Hepatocyte (in vitro differentiated cells): ENCODE measurements at regions not wholly inside any gene's neighbourhood (a gene's known extent, or its start where the extent isn't known, plus 50 kb on each side); places are given as distances from the start of the nearest gene placed in this dataset.
A peak's percentile ranks its signal among the peaks of the same experiment; 100 is the strongest.

ENCODE experiments used
- DNase-seq: peaks from one replicate; pipeline ENCODE4 v3.0.0-alpha.2; 2016; ENCODE audit warnings: low spot score
- H2AFZ ChIP-seq: fragments of 200-600 bp; sonication (generic); 2 replicates; pipeline ENCODE4 v1.6.0; 2016; ENCODE audit warnings: antibody characterized with exemption, mild to moderate bottlenecking
- H3K27ac ChIP-seq: fragments of 200-600 bp; sonication (generic); 2 replicates; pipeline ENCODE4 v1.5.1; 2016; ENCODE audit warnings: mild to moderate bottlenecking
- H3K27me3 ChIP-seq: fragments of 200-600 bp; sonication (generic); 2 replicates; pipeline ENCODE4 v1.6.1; 2016
- H3K36me3 ChIP-seq: fragments of 200-600 bp; sonication (generic); replicated peaks from 2 replicates; pipeline ENCODE4 v1.5.1; 2016; ENCODE audit warnings: low read depth; ENCODE audit not compliant: insufficient read depth
- H3K4me1 ChIP-seq: fragments of 200-600 bp; sonication (generic); 2 replicates; pipeline ENCODE4 v1.5.1; 2016; ENCODE audit warnings: mild to moderate bottlenecking, moderate library complexity; ENCODE audit not compliant: insufficient read depth
- H3K4me2 ChIP-seq: fragments of 200-600 bp; sonication (generic); 2 replicates; pipeline ENCODE4 v1.6.0; 2016
- H3K4me3 ChIP-seq: fragments of 200-600 bp; sonication (generic); 2 replicates; pipeline ENCODE4 v1.5.1; 2016; ENCODE audit warnings: mild to moderate bottlenecking
- H3K79me2 ChIP-seq: fragments of 200-600 bp; sonication (generic); 2 replicates; pipeline ENCODE4 v1.6.0; 2017; ENCODE audit warnings: mild to moderate bottlenecking
- H3K9me2 ChIP-seq: fragments of 200-600 bp; sonication (generic); replicated peaks from 2 replicates; pipeline ENCODE4 v1.6.0; 2017; ENCODE audit warnings: mild to moderate bottlenecking; ENCODE audit not compliant: insufficient read depth
- H3K9me3 ChIP-seq: fragments of 200-600 bp; sonication (generic); 2 replicates; pipeline ENCODE4 v1.5.1; 2016; ENCODE audit warnings: low read depth, mild to moderate bottlenecking
- H4K20me1 ChIP-seq: fragments of 200-600 bp; sonication (generic); 2 replicates; pipeline ENCODE4 v1.6.0; 2016; ENCODE audit warnings: mild to moderate bottlenecking; ENCODE audit not compliant: insufficient read depth, poor library complexity, severe bottlenecking
- CTCF ChIP-seq: fragments of 200-600 bp; sonication (generic); IDR thresholded peaks from 2 replicates; pipeline ENCODE4 v1.5.1; 2016; ENCODE audit warnings: antibody characterized with exemption, mild to moderate bottlenecking; ENCODE audit not compliant: poor library complexity
- EZH2 ChIP-seq: fragments of 200-600 bp; sonication (generic); IDR thresholded peaks from 2 replicates; pipeline ENCODE4 v1.6.1; 2016; ENCODE audit warnings: antibody characterized with exemption, mild to moderate bottlenecking, borderline replicate concordance
- EZH2phosphoT487 ChIP-seq: fragments of 200-600 bp; sonication (generic); IDR thresholded peaks from one replicate; pipeline ENCODE4 v1.6.1; 2018; ENCODE audit warnings: antibody characterized with exemption, mild to moderate bottlenecking, low read depth, moderate library complexity; ENCODE audit not compliant: unreplicated experiment, severe bottlenecking
- WGBS: methylation state at CpG from one replicate; pipeline ENCODE4 v1.1.6; 2016; ENCODE audit warnings: low lambda C conversion rate; ENCODE audit errors: missing lambda C conversion rate; 5-methylcytosine and 5-hydroxymethylcytosine counted together

GRCh38 chr10:21175797-21176196 lies 278.7 kb upstream of the NEBL start:
- H3K4me1 ChIP-seq, result no peaks in the 10 kb centered on the region
- no peaks in the 10 kb centered on the region for H3K9me2 ChIP-seq
- no peak overlapping the region for H3K4me2 ChIP-seq
- 77% methylated on average over 4 of the region's 4 CpGs for WGBS
- no peaks in the 10 kb centered on the region for H4K20me1 ChIP-seq
- H2AFZ ChIP-seq, result no peak overlapping the region
- H3K36me3 ChIP-seq, result no peaks in the 10 kb centered on the region
- no peak for DNase-seq
- H3K4me3 ChIP-seq, result no peak overlapping the region
- no peak overlapping the region for H3K27ac ChIP-seq
- H3K79me2 ChIP-seq, result no peaks in the 10 kb centered on the region
- H3K9me3 ChIP-seq, result no peaks in the 10 kb centered on the region
- H3K27me3 ChIP-seq, result peaks cover 7% of the 10 kb centered on the region
- TF ChIP-seq EZH2 (no peak), CTCF (no peak), EZH2phosphoT487 (no peak)

GRCh38 chr10:21174715-21175495 lies 277.8 kb upstream of the NEBL start:
- WGBS, result 24% methylated on average over 33 of the region's 33 CpGs
- no peaks in the 10 kb centered on the region for H3K79me2 ChIP-seq
- no peaks in the 10 kb centered on the region for H3K9me3 ChIP-seq
- H3K9me2 ChIP-seq, result no peaks in the 10 kb centered on the region
- H3K4me1 ChIP-seq, result peaks cover 3% of the 10 kb centered on the region
- peak overlapping the region; percentile 99 for H3K4me2 ChIP-seq
- no peak for DNase-seq
- TF ChIP-seq CTCF, result no peak
- no peaks in the 10 kb centered on the region for H4K20me1 ChIP-seq
- H3K27me3 ChIP-seq, result peaks cover 7% of the 10 kb centered on the region
- no peaks in the 10 kb centered on the region for H3K36me3 ChIP-seq
- peak overlapping the region; percentile 63 for H3K4me3 ChIP-seq
- H3K27ac ChIP-seq, result peak overlapping the region; percentile 60
- peak overlapping the region; percentile 94 for H2AFZ ChIP-seq

GRCh38 chr10:21173802-21174714 lies 276.9 kb upstream of the NEBL start:
- peak overlapping the region; percentile 94 for H2AFZ ChIP-seq

More at GRCh38 chr10:21173802-21174714, 276.9 kb upstream of the NEBL start:
- Histone ChIP-seq H3K4me1 (peaks cover 3% of the 10 kb centered on the region), H3K9me2 (no peaks in the 10 kb centered on the region), H3K27me3 (peaks cover 7% of the 10 kb centered on the region), H3K9me3 (no peaks in the 10 kb centered on the region), H4K20me1 (no peaks in the 10 kb centered on the region), H3K79me2 (no peaks in the 10 kb centered on the region), H3K4me2 (peak overlapping the region; percentile 99), H3K27ac (peak overlapping the region; percentile 60), H3K4me3 (peak overlapping the region; percentile 63), H3K36me3 (no peaks in the 10 kb centered on the region)
- under 1% methylated on average over 61 of the region's 107 CpGs for WGBS
- DNase-seq, result peak; percentile 85
- no peak for TF ChIP-seq CTCF
- TF ChIP-seq EZH2, result no peak
- TF ChIP-seq EZH2phosphoT487, result no peak
